G401.6 (cell line): ENCODE measurements at regions not wholly inside any gene's neighbourhood (a gene's known extent, or its start where the extent isn't known, plus 50 kb on each side); places are given as distances from the start of the nearest gene placed in this dataset.

Experiments used
- FAIRE-seq: peaks from 2 replicates; lab custom pipeline; 2012; peaks lifted over from hg19 to GRCh38; lab: Jason Lieb, UNC

GRCh38 chr12:97336900-97337751 lies 125.5 kb upstream of the RMST start:
- FAIRE-seq = no peak

- no peak for FAIRE-seq
Observed at GRCh38 chr12:97342130-97342529, 120.5 kb upstream of the RMST start.

GRCh38 chr12:97347956-97348355 lies 114.6 kb upstream of the RMST start:
- no peak for FAIRE-seq

GRCh38 chr12:97358361-97358760 lies 104.2 kb upstream of the RMST start:
- no peak for FAIRE-seq

GRCh38 chr12:97359021-97359690 lies 103.4 kb upstream of the RMST start:
- no peak for FAIRE-seq

- no peak for FAIRE-seq
Observed at GRCh38 chr12:97363693-97364092, 98.9 kb upstream of the RMST start.

GRCh38 chr12:97368462-97369163 lies 94.0 kb upstream of the RMST start:
- FAIRE-seq = no peak

- FAIRE-seq = no peak
Observed at GRCh38 chr12:97375310-97375709, 87.3 kb upstream of the RMST start.

GRCh38 chr12:97380440-97380839 lies 82.2 kb upstream of the RMST start:
- FAIRE-seq = no peak

- FAIRE-seq = no peak
Observed at GRCh38 chr12:97385121-97385520, 77.5 kb upstream of the RMST start.

GRCh38 chr12:97386133-97386581 lies 76.4 kb upstream of the RMST start:
- no peak for FAIRE-seq

- no peak for FAIRE-seq
Observed at GRCh38 chr12:97387844-97388243, 74.8 kb upstream of the RMST start.

GRCh38 chr12:97394657-97395056 lies 67.9 kb upstream of the RMST start:
- no peak for FAIRE-seq

GRCh38 chr12:97397008-97397407 lies 65.6 kb upstream of the RMST start:
- no peak for FAIRE-seq

GRCh38 chr12:97398704-97399103 lies 63.9 kb upstream of the RMST start:
- FAIRE-seq = no peak

GRCh38 chr12:97404093-97404492 lies 58.5 kb upstream of the RMST start:
- no peak for FAIRE-seq

GRCh38 chr12:97404543-97404942 lies 58.1 kb upstream of the RMST start:
- no peak for FAIRE-seq

GRCh38 chr12:97408363-97408762 lies 54.2 kb upstream of the RMST start:
- no peak for FAIRE-seq

GRCh38 chr12:97411341-97411740 lies 51.3 kb upstream of the RMST start:
- FAIRE-seq = no peak
